VCaP (cell line): ENCODE measurements at regions not wholly inside any gene's neighbourhood (a gene's known extent, or its start where the extent isn't known, plus 50 kb on each side); places are given as distances from the start of the nearest gene placed in this dataset.
"Not testable (repeated sequence)": the region's sequence is repeated elsewhere in the genome, so short reads cannot be mapped to it uniquely, and the experiment has no call there.

Experiments used
- H3K27ac ChIP-seq: fragments of 450-650 bp; 2 replicates; pipeline ENCODE4 v1.5.1; 2017
- TF ChIP-seq, protein P1 (sequence below): fragments of 450-650 bp; conservative IDR thresholded peaks from 2 replicates; pipeline ENCODE4 v1.5.1; 2017; ENCODE audit warnings: mild to moderate bottlenecking, moderate library complexity

- no peak overlapping the region for H3K27ac ChIP-seq
Measured at GRCh38 chr21:28299946-28300345, 692.7 kb downstream of the LTN1 start.

DNA sequence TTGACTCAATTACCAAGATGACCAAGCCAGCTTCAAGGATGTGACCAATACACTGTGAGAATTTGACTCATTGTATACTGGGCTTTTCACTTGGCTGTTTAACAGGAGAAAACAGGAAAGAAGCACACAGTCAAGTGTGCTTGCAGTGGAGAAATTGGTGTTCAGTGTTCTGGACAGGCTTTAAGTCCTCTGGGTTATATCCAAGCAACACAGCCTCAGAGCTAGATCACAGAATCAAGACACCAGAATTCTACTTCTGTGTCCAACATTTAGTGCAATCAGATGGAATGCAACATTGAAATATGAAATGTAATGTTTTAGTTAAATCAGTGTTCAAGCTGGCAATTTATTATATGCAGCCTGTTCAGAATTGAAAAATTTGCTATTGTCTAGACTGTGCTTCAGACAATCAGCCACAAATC, 694.4 kb downstream of the LTN1 start:
- TF ChIP-seq, protein P1, sequence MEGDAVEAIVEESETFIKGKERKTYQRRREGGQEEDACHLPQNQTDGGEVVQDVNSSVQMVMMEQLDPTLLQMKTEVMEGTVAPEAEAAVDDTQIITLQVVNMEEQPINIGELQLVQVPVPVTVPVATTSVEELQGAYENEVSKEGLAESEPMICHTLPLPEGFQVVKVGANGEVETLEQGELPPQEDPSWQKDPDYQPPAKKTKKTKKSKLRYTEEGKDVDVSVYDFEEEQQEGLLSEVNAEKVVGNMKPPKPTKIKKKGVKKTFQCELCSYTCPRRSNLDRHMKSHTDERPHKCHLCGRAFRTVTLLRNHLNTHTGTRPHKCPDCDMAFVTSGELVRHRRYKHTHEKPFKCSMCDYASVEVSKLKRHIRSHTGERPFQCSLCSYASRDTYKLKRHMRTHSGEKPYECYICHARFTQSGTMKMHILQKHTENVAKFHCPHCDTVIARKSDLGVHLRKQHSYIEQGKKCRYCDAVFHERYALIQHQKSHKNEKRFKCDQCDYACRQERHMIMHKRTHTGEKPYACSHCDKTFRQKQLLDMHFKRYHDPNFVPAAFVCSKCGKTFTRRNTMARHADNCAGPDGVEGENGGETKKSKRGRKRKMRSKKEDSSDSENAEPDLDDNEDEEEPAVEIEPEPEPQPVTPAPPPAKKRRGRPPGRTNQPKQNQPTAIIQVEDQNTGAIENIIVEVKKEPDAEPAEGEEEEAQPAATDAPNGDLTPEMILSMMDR, result no peak
- no peak overlapping the region for H3K27ac ChIP-seq

More at GRCh38 chr21:28299946-28300345, 692.7 kb downstream of the LTN1 start:
- TF ChIP-seq, protein P1, result no peak

DNA sequence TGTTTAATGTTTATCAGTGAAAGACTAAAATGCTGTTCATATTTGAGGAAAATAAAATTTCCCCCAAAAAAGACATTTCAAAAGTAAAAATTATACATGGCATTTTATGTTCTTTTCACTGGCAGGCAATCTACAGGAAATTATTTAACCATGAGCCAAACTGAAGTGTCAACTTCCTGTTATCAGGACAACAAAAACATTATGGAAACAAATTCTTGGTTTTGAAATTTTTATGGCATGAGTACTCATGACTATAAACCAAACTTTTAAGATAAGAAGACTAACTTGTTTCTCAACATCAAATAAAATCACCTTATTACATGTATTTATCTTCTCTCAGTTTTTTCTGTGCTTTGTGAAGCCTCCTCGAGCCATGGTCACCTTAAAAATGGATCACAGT, 698.6 kb downstream of the LTN1 start:
- TF ChIP-seq, protein P1, result no peak
- no peak overlapping the region for H3K27ac ChIP-seq

DNA sequence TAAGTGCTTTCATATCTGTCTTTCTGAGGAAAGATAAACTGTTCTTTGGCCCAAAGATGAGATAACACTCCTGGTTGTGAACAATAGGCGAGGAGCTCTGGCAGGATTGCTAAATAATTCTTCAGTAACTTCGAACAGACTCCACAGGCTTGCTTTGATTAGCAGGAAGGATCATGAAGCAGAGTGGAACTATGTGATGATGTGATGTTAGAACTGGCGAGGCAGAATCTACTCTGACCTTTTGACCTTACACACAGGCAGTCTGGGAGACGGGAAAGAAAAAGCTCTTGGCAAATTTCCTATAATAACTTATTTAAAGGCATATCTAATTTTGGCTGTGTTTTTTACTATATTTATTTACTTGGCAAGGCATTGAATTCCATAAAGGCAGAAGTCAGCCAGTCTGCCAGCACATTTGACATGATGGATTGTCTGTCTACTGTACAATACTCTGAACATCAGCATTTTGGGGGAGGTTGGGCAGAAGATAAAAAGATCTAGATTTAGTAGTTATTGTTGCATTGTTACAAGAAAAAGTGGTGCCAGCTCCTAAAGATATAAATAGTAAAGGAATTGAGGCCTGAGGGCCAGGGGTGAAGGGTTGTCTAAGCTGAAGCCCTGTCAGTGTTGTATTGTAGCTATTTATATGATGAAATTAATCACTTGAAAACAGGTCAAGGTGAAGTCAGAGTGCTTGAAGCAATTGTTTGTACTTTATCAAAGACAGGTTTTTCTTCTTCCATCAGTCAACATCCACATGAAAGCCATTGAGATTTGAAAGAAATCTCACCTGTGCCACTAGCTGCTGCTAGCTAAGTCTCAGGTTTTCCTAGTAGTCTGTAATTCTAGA, 708.8 kb downstream of the LTN1 start:
- peak overlapping the region; percentile 50 for H3K27ac ChIP-seq
- TF ChIP-seq, protein P1, result no peak

DNA sequence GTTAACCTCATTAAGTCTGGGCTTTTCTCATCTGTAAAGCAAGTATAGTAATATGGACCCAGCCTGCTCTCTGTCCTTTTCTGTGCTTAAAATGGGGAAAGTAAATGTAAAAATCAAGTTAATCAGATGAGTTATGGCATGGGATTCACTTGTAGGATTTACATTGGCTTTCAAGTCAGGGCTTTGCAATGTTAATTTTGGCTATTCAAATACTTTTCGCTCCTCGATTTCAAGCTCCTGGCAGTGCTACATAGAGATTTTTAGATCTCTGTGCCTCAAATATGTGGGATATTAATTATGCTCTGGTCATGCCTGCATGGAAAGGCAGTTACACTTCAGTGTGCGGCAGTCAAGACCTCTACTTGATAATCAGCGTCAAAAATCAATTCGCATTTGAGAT, 709.8 kb downstream of the LTN1 start:
- TF ChIP-seq, protein P1, result no peak
- H3K27ac ChIP-seq, result peak overlapping the region; percentile 50

DNA sequence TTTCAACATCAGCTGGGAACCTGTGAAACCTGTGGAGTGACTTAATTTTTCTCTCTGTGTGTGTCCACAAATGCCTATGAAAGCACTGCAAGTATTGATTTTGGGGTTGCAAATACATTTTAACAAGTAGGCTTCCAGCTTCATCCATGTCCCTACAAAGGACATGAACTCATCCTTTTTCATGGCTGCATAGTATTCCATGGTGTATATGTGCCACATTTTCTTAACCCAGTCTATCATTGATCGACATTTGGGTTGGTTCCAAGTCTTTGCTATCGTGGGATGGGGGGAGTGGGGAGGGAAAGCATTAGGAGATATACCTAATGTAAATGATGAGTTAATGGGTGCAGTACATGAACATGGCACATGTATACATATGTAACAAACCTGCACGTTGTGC, 711.3 kb downstream of the LTN1 start:
- not testable (repeated sequence) for H3K27ac ChIP-seq

DNA sequence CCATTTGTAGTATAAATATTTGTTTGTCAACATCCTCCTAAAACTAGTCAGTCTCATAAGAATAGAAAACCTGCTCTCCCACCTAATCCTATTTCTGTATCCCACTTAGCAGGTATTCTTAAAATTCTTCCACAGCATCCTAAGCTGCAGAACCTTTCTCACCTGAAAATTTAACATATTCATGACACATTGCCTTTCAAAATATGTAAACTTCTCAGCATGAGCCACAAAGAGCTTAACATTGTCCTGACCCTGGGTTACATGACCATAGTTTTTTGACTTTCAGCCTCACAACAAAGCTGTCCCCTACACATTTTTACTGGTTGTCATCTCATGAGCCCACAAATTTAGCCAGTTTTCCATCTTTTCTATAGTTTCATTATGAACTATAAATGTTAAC, 712.1 kb downstream of the LTN1 start:
- TF ChIP-seq, protein P1, result no peak
- no peak overlapping the region for H3K27ac ChIP-seq

DNA sequence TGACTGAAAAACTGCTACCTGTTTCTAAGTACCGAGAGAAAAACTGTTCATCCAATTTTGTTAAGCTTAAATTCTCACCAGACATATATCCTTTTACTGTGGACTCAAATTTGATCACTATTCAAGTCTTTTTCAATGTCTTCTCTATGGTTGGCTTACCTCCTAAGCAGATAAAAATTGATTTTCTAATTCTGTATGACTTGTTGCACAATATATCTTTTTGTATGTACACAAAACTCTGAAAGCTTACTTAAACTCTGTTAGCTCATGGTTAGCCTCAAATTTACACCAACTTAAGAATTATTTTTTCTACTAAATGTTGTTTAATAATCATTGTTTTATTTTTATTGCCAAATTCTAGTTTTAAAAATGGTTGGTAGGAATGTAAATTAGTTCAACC, 715.4 kb downstream of the LTN1 start:
- H3K27ac ChIP-seq, result no peak overlapping the region
- TF ChIP-seq, protein P1, result no peak
